HCT116 (cell line): ENCODE measurements at regions not wholly inside any gene's neighbourhood (a gene's known extent, or its start where the extent isn't known, plus 50 kb on each side); places are given as distances from the start of the nearest gene placed in this dataset.

ENCODE experiments used
- POLR2A ChIP-seq: IDR thresholded peaks from 2 replicates; pipeline ENCODE4 v1.7.0; 2011; ENCODE audit warnings: borderline replicate concordance; ENCODE audit not compliant: insufficient read depth, insufficient read length; ENCODE audit errors: extremely low read depth
- POLR2AphosphoS5 ChIP-seq: IDR thresholded peaks from 2 replicates; pipeline ENCODE4 v1.6.1; 2011; ENCODE audit warnings: mild to moderate bottlenecking, low read depth, low read length, moderate library complexity
- TF ChIP-seq, protein P1 (sequence below), 3 experiments: fragments of 200-600 bp in 1 of 3; sonication (generic) in 1 of 3; IDR thresholded peaks in 2 of 3; conservative IDR thresholded peaks in 1 of 3; 2 replicates each; pipeline ENCODE4 v1.5.1; 2012 to 2017; ENCODE audit warnings: low read depth in 2 of 3, low read length in 2 of 3, antibody characterized with exemption in 1 of 3, borderline replicate concordance in 1 of 3, control low read depth in 1 of 3, mild to moderate bottlenecking in 1 of 3, mixed read lengths in 1 of 3, mixed run types in 1 of 3, moderate library complexity in 1 of 3; ENCODE audit not compliant: insufficient read depth in 1 of 3
- TF ChIP-seq, protein P2 (sequence below): IDR thresholded peaks from 2 replicates; pipeline ENCODE4 v1.6.1; 2012

GRCh38 chr2:143909577-143910353 lies 610.2 kb downstream of the ZEB2 start:
- TF ChIP-seq, protein P1, sequence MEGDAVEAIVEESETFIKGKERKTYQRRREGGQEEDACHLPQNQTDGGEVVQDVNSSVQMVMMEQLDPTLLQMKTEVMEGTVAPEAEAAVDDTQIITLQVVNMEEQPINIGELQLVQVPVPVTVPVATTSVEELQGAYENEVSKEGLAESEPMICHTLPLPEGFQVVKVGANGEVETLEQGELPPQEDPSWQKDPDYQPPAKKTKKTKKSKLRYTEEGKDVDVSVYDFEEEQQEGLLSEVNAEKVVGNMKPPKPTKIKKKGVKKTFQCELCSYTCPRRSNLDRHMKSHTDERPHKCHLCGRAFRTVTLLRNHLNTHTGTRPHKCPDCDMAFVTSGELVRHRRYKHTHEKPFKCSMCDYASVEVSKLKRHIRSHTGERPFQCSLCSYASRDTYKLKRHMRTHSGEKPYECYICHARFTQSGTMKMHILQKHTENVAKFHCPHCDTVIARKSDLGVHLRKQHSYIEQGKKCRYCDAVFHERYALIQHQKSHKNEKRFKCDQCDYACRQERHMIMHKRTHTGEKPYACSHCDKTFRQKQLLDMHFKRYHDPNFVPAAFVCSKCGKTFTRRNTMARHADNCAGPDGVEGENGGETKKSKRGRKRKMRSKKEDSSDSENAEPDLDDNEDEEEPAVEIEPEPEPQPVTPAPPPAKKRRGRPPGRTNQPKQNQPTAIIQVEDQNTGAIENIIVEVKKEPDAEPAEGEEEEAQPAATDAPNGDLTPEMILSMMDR (IDR thresholded peaks at IDR 0.05 in 2 of 3, conservative IDR thresholded peaks at IDR 0.05 in 1 of 3; ENCODE audit: borderline replicate concordance in 1 of 3, insufficient read depth in 1 of 3, low read depth in 2 of 3, low read length in 2 of 3), result no peak
- TF ChIP-seq POLR2AphosphoS5 (no peak), POLR2A (no peak)
- TF ChIP-seq, protein P2, sequence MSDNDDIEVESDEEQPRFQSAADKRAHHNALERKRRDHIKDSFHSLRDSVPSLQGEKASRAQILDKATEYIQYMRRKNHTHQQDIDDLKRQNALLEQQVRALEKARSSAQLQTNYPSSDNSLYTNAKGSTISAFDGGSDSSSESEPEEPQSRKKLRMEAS, result no peak
